ENCODE measurements at regions not wholly inside any gene's neighbourhood (a gene's known extent, or its start where the extent isn't known, plus 50 kb on each side); places are given as distances from the start of the nearest gene placed in this dataset.

- H3K4me1 Mint-ChIP-seq (ENCODE audit: unreplicated experiment): no peaks in the 10 kb centered on the region
- H3K36me3 Mint-ChIP-seq (ENCODE audit: low read depth, unreplicated experiment): no peaks in the 10 kb centered on the region
- peaks cover 6% of the 10 kb centered on the region for H3K27me3 Mint-ChIP-seq (ENCODE audit: unreplicated experiment)
- no peak overlapping the region for H3K27ac Mint-ChIP-seq (ENCODE audit: unreplicated experiment)
- no peak for TF ChIP-seq CTCF (IDR thresholded peaks at IDR 0.05; ENCODE audit: unreplicated experiment)
- no peak for DNase-seq (ENCODE audit: low spot score)
- H3K9me3 Mint-ChIP-seq (ENCODE audit: unreplicated experiment): no peaks in the 10 kb centered on the region
- no peak overlapping the region for H3K4me3 Mint-ChIP-seq (ENCODE audit: unreplicated experiment)
These were observed 121.9 kb downstream of the MATN1 start for GRCh38 chr1:30601316-30602085.

- no peaks in the 10 kb centered on the region for H3K36me3 Mint-ChIP-seq (ENCODE audit: low read depth, unreplicated experiment)
- H3K27me3 Mint-ChIP-seq (ENCODE audit: unreplicated experiment): peaks cover 8% of the 10 kb centered on the region
- no peaks in the 10 kb centered on the region for H3K4me1 Mint-ChIP-seq (ENCODE audit: unreplicated experiment)
- H3K27ac Mint-ChIP-seq (ENCODE audit: unreplicated experiment): no peak overlapping the region
- H3K9me3 Mint-ChIP-seq (ENCODE audit: unreplicated experiment): no peaks in the 10 kb centered on the region
- no peak overlapping the region for H3K4me3 Mint-ChIP-seq (ENCODE audit: unreplicated experiment)
- no peak for DNase-seq (ENCODE audit: low spot score)
- TF ChIP-seq CTCF (IDR thresholded peaks at IDR 0.05; ENCODE audit: unreplicated experiment): no peak
These were observed 122.7 kb downstream of the MATN1 start for GRCh38 chr1:30600706-30601105.

GRCh38 chr1:30600258-30600657 lies 123.1 kb downstream of the MATN1 start:
- no peaks in the 10 kb centered on the region for H3K36me3 Mint-ChIP-seq (ENCODE audit: low read depth, unreplicated experiment)
- DNase-seq (ENCODE audit: low spot score): no peak
- no peak overlapping the region for H3K27ac Mint-ChIP-seq (ENCODE audit: unreplicated experiment)
- H3K4me1 Mint-ChIP-seq (ENCODE audit: unreplicated experiment): no peaks in the 10 kb centered on the region
- no peak for TF ChIP-seq CTCF (IDR thresholded peaks at IDR 0.05; ENCODE audit: unreplicated experiment)
- H3K27me3 Mint-ChIP-seq (ENCODE audit: unreplicated experiment): peaks cover 8% of the 10 kb centered on the region
- H3K4me3 Mint-ChIP-seq (ENCODE audit: unreplicated experiment): no peak overlapping the region
- H3K9me3 Mint-ChIP-seq (ENCODE audit: unreplicated experiment): no peaks in the 10 kb centered on the region

GRCh38 chr1:30599721-30600120 lies 123.7 kb downstream of the MATN1 start:
- no peak for DNase-seq (ENCODE audit: low spot score)
- H3K27ac Mint-ChIP-seq (ENCODE audit: unreplicated experiment): no peak overlapping the region
- H3K36me3 Mint-ChIP-seq (ENCODE audit: low read depth, unreplicated experiment): no peaks in the 10 kb centered on the region
- H3K4me1 Mint-ChIP-seq (ENCODE audit: unreplicated experiment): no peaks in the 10 kb centered on the region
- no peaks in the 10 kb centered on the region for H3K9me3 Mint-ChIP-seq (ENCODE audit: unreplicated experiment)
- H3K27me3 Mint-ChIP-seq (ENCODE audit: unreplicated experiment): peaks cover 8% of the 10 kb centered on the region
- no peak overlapping the region for H3K4me3 Mint-ChIP-seq (ENCODE audit: unreplicated experiment)
- no peak for TF ChIP-seq CTCF (IDR thresholded peaks at IDR 0.05; ENCODE audit: unreplicated experiment)

GRCh38 chr1:30598571-30599114 lies 124.7 kb downstream of the MATN1 start:
- H3K27ac Mint-ChIP-seq (ENCODE audit: unreplicated experiment): no peak overlapping the region

More at GRCh38 chr1:30598571-30599114, 124.7 kb downstream of the MATN1 start:
- no peaks in the 10 kb centered on the region for H3K4me1 Mint-ChIP-seq (ENCODE audit: unreplicated experiment)
- no peaks in the 10 kb centered on the region for H3K36me3 Mint-ChIP-seq (ENCODE audit: low read depth, unreplicated experiment)
- H3K9me3 Mint-ChIP-seq (ENCODE audit: unreplicated experiment): no peaks in the 10 kb centered on the region
- TF ChIP-seq CTCF (IDR thresholded peaks at IDR 0.05; ENCODE audit: unreplicated experiment): no peak
- no peak for DNase-seq (ENCODE audit: low spot score)
- H3K4me3 Mint-ChIP-seq (ENCODE audit: unreplicated experiment): no peak overlapping the region
- H3K27me3 Mint-ChIP-seq (ENCODE audit: unreplicated experiment): peaks cover 8% of the 10 kb centered on the region

Measured in endothelial cell (in vitro differentiated cells).